GM23248 (cell line): ENCODE measurements at regions not wholly inside any gene's neighbourhood (a gene's known extent, or its start where the extent isn't known, plus 50 kb on each side); places are given as distances from the start of the nearest gene placed in this dataset.

Experiments used
- DNase-seq: peaks from one replicate; pipeline ENCODE4 v3.0.0-alpha.2; 2015
- H2AFZ ChIP-seq: fragments of 200-600 bp; sonication (generic); 2 replicates; pipeline ENCODE4 v1.6.1; 2016; ENCODE audit warnings: antibody characterized with exemption
- H3F3A ChIP-seq: fragments of 200-600 bp; sonication (generic); 2 replicates; pipeline ENCODE4 v1.6.1; 2016; ENCODE audit warnings: mild to moderate bottlenecking, antibody characterized with exemption, mixed run types; ENCODE audit not compliant: insufficient read depth
- H3K27ac ChIP-seq: fragments of 200-600 bp; sonication (generic); 2 replicates; pipeline ENCODE4 v1.5.1; 2016; ENCODE audit warnings: mild to moderate bottlenecking
- H3K27me3 ChIP-seq: fragments of 200-600 bp; sonication (generic); replicated peaks from 2 replicates; pipeline ENCODE4 v1.6.1; 2016; ENCODE audit warnings: mild to moderate bottlenecking; ENCODE audit not compliant: insufficient read depth
- H3K36me3 ChIP-seq: fragments of 200-600 bp; sonication (generic); 2 replicates; pipeline ENCODE4 v1.6.1; 2016; ENCODE audit warnings: low read depth, mild to moderate bottlenecking
- H3K4me1 ChIP-seq: fragments of 200-600 bp; sonication (generic); 2 replicates; pipeline ENCODE4 v1.6.1; 2016; ENCODE audit warnings: mild to moderate bottlenecking; ENCODE audit not compliant: insufficient read depth
- H3K4me2 ChIP-seq: fragments of 200-600 bp; sonication (generic); one replicate; pipeline ENCODE4 v1.6.1; 2016; ENCODE audit warnings: mild to moderate bottlenecking; ENCODE audit not compliant: unreplicated experiment
- H3K4me3 ChIP-seq: fragments of 200-600 bp; sonication (generic); 2 replicates; pipeline ENCODE4 v1.5.1; 2016; ENCODE audit warnings: mild to moderate bottlenecking
- H3K79me2 ChIP-seq: fragments of 200-600 bp; sonication (generic); 2 replicates; pipeline ENCODE4 v1.6.1; 2016; ENCODE audit warnings: mild to moderate bottlenecking; ENCODE audit not compliant: insufficient read depth
- H3K9ac ChIP-seq: fragments of 200-600 bp; sonication (generic); 2 replicates; pipeline ENCODE4 v1.6.1; 2016; ENCODE audit warnings: mild to moderate bottlenecking
- H3K9me2 ChIP-seq: fragments of 200-600 bp; sonication (generic); 2 replicates; pipeline ENCODE4 v1.6.1; 2016; ENCODE audit warnings: mixed run types, mild to moderate bottlenecking, moderate library complexity; ENCODE audit not compliant: insufficient read depth
- H3K9me3 ChIP-seq: fragments of 200-600 bp; sonication (generic); one replicate; pipeline ENCODE4 v1.6.1; 2017; ENCODE audit warnings: low read depth
- H4K20me1 ChIP-seq: fragments of 200-600 bp; sonication (generic); 2 replicates; pipeline ENCODE4 v1.6.0; 2016; ENCODE audit not compliant: insufficient read depth
- EZH2 ChIP-seq: fragments of 200-600 bp; sonication (generic); IDR thresholded peaks from 2 replicates; pipeline ENCODE4 v1.6.1; 2018; ENCODE audit warnings: antibody characterized with exemption, mild to moderate bottlenecking; ENCODE audit not compliant: insufficient read depth, poor library complexity, severe bottlenecking
- EZH2phosphoT487 ChIP-seq: fragments of 200-600 bp; sonication (generic); IDR thresholded peaks from 2 replicates; pipeline ENCODE4 v1.6.1; 2018; ENCODE audit warnings: antibody characterized with exemption, moderate library complexity, mild to moderate bottlenecking, low read depth; ENCODE audit not compliant: insufficient read depth
- WGBS, 2 experiments: methylation state at CpG; one replicate each; pipeline ENCODE4 v1.1.6; 2015 to 2017; ENCODE audit warnings: low lambda C conversion rate in 2 of 2, low coverage in 1 of 2; ENCODE audit errors: missing lambda C conversion rate in 2 of 2; 5-methylcytosine and 5-hydroxymethylcytosine counted together
- in situ Hi-C: fragments of 300-500 bp; cut with MboI; formaldehyde crosslinking; loops from 2 replicates; pipeline ENCODE4 v1.15.0; 2020

GRCh38 chr11:91796999-91797398 lies 427.6 kb upstream of the FAT3 start:
- Histone ChIP-seq H3K79me2 (no peaks in the 10 kb centered on the region), H3K36me3 (no peaks in the 10 kb centered on the region)
- no peak for DNase-seq

DNA sequence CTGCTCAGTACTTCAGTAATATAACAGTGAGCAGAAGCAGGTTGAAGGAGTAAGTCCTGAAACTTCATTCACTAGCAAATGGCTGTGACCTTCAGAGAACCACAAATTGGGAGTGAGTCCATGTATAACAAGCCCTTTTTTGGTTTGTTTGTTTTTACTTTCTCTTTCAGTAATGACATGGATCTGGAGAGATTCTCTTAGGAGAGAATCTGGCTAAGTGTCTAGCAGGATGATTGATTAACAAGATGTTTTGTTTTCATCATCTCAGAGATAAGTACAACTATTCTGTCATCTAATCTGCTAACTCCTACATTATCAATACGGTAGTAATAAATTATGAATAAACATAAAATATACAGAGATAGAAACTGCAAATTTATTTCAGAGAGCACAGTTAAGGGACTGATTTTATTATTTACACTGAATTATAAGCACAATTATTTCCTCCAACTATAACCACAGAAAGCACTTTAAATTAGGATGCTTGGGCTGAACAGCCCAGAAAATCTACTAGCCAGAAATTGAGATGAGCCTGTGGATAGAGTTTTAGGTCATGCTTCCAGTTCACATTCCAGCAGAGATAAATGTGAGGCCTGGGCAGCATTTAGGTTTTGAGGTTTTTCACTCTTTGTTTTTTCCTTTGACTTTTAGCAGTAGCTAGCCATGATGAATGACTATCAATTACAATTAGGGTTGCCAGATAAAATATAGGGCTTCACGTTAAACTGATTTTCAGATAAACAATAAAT lies 429.3 kb upstream of the FAT3 start:
- H3K4me3 ChIP-seq, result no peak overlapping the region
- in situ Hi-C loops, result no loop called here
- 30 to 35% methylated on average over 2 of the region's 2 CpGs for WGBS, 2 experiments
- TF ChIP-seq EZH2 (no peak), EZH2phosphoT487 (no peak)
- H3K79me2 ChIP-seq, result no peaks in the 10 kb centered on the region
- no peaks in the 10 kb centered on the region for H3K27me3 ChIP-seq
- no peaks in the 10 kb centered on the region for H3K9me3 ChIP-seq
- H4K20me1 ChIP-seq, result no peaks in the 10 kb centered on the region
- H3K9ac ChIP-seq, result no peak overlapping the region
- H3K4me2 ChIP-seq, result no peak overlapping the region
- H3K27ac ChIP-seq, result no peak overlapping the region
- no peak for DNase-seq
- no peaks in the 10 kb centered on the region for H3K36me3 ChIP-seq
- H3K9me2 ChIP-seq, result no peaks in the 10 kb centered on the region
- no peaks in the 10 kb centered on the region for H3F3A ChIP-seq
- H3K4me1 ChIP-seq, result no peaks in the 10 kb centered on the region
- no peak overlapping the region for H2AFZ ChIP-seq

More at GRCh38 chr11:91796999-91797398, 427.6 kb upstream of the FAT3 start:
- H3K4me3 ChIP-seq, result no peak overlapping the region
- no peaks in the 10 kb centered on the region for H3K27me3 ChIP-seq
- H4K20me1 ChIP-seq, result no peaks in the 10 kb centered on the region
- in situ Hi-C loops, result no loop called here
- H3K9me3 ChIP-seq, result no peaks in the 10 kb centered on the region
- no peaks in the 10 kb centered on the region for H3K9me2 ChIP-seq
- no peak for TF ChIP-seq EZH2
- no peak for TF ChIP-seq EZH2phosphoT487
- H3K4me1 ChIP-seq, result no peaks in the 10 kb centered on the region
- H3K27ac ChIP-seq, result no peak overlapping the region
- no peak overlapping the region for H3K9ac ChIP-seq
- no peaks in the 10 kb centered on the region for H3F3A ChIP-seq
- no peak overlapping the region for H2AFZ ChIP-seq
- no peak overlapping the region for H3K4me2 ChIP-seq

- H3K79me2 ChIP-seq, result no peaks in the 10 kb centered on the region
- no peaks in the 10 kb centered on the region for H3K27me3 ChIP-seq
- no peak overlapping the region for H3K4me2 ChIP-seq
- WGBS, 2 experiments, result 35 to 41% methylated on average over 3 of the region's 3 CpGs
- no peaks in the 10 kb centered on the region for H4K20me1 ChIP-seq
- TF ChIP-seq EZH2phosphoT487, result no peak
- TF ChIP-seq EZH2, result no peak
- no peaks in the 10 kb centered on the region for H3K36me3 ChIP-seq
- no peak for DNase-seq
- in situ Hi-C loops, result no loop called here
- H3K27ac ChIP-seq, result no peak overlapping the region
- H3K4me3 ChIP-seq, result no peak overlapping the region
- no peaks in the 10 kb centered on the region for H3K9me3 ChIP-seq
- no peaks in the 10 kb centered on the region for H3F3A ChIP-seq
- no peaks in the 10 kb centered on the region for H3K4me1 ChIP-seq
- H2AFZ ChIP-seq, result no peak overlapping the region
- H3K9ac ChIP-seq, result no peak overlapping the region
- H3K9me2 ChIP-seq, result no peaks in the 10 kb centered on the region
Measured at GRCh38 chr11:91794146-91794545, 430.5 kb upstream of the FAT3 start.

DNA sequence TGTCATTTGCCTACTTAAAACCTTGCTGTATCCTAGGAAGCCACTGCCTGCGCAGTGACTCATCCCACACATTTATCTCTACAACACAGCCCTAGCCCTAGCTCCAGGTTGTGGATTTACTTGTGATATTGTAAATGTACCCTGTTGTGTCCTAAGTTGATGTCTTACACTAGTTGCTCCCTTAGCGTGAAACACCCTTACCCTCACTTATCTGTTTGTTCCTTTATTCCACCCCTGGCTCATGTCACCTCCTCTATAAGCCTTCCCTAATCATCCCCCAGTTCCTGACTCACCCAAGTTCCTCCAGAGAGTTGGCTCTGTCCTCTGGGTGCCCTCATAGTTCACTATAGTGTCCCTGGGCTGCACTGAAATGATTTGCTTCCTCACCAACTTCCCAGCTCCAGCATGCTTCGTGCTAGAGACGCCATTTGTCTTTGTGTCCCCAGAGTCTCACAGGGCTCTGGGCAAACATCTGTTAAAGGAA lies 431.8 kb upstream of the FAT3 start:
- in situ Hi-C loops, result no loop called here
- Histone ChIP-seq H3F3A (no peaks in the 10 kb centered on the region), H3K9ac (no peak overlapping the region), H3K4me3 (no peak overlapping the region), H4K20me1 (no peaks in the 10 kb centered on the region), H3K36me3 (no peaks in the 10 kb centered on the region), H3K4me1 (no peaks in the 10 kb centered on the region), H3K27me3 (no peaks in the 10 kb centered on the region), H3K4me2 (no peak overlapping the region), H2AFZ (no peak overlapping the region), H3K9me2 (no peaks in the 10 kb centered on the region), H3K27ac (no peak overlapping the region), H3K9me3 (no peaks in the 10 kb centered on the region), H3K79me2 (no peaks in the 10 kb centered on the region)
- no peak for DNase-seq
- TF ChIP-seq EZH2phosphoT487, result no peak
- no peak for TF ChIP-seq EZH2
- WGBS, 2 experiments, result 49 to 55% methylated on average over 4 of the region's 4 CpGs

- H3K79me2 ChIP-seq, result no peaks in the 10 kb centered on the region
- H2AFZ ChIP-seq, result no peak overlapping the region
- H3K4me3 ChIP-seq, result no peak overlapping the region
- no peaks in the 10 kb centered on the region for H3K9me3 ChIP-seq
- TF ChIP-seq EZH2phosphoT487 (no peak), EZH2 (no peak)
- no peaks in the 10 kb centered on the region for H3K36me3 ChIP-seq
- no peak overlapping the region for H3K4me2 ChIP-seq
- WGBS, 2 experiments, result 12 to 20% methylated on average over 3 of the region's 3 CpGs
- in situ Hi-C loops, result no loop called here
- no peak overlapping the region for H3K9ac ChIP-seq
- H4K20me1 ChIP-seq, result no peaks in the 10 kb centered on the region
- H3K27me3 ChIP-seq, result no peaks in the 10 kb centered on the region
- no peak overlapping the region for H3K27ac ChIP-seq
- no peak for DNase-seq
- H3F3A ChIP-seq, result no peaks in the 10 kb centered on the region
- H3K9me2 ChIP-seq, result no peaks in the 10 kb centered on the region
- H3K4me1 ChIP-seq, result no peaks in the 10 kb centered on the region
Measured at GRCh38 chr11:91791171-91791468, 433.5 kb upstream of the FAT3 start.
